CD4-positive, alpha-beta T cell treated with Interferon gamma for 1 hour (primary cell): ENCODE measurements at regions not wholly inside any gene's neighbourhood (a gene's known extent, or its start where the extent isn't known, plus 50 kb on each side); places are given as distances from the start of the nearest gene placed in this dataset.
"Not testable (repeated sequence)": the region's sequence is repeated elsewhere in the genome, so short reads cannot be mapped to it uniquely, and the experiment has no call there.

Experiments used
- DNase-seq: peaks from one replicate; pipeline ENCODE4 v3.0.0-alpha.2; 2020

- no peak for DNase-seq
Observed at GRCh38 chrX:65879977-65880799, 159.7 kb downstream of the VSIG4 start.

GRCh38 chrX:65878456-65878855, 161.4 kb downstream of the VSIG4 start:
- DNase-seq, result no peak

- DNase-seq, result no peak
Observed at GRCh38 chrX:65877953-65878352, 161.9 kb downstream of the VSIG4 start.

GRCh38 chrX:65875614-65876013, 164.3 kb downstream of the VSIG4 start:
- not testable (repeated sequence) for DNase-seq

GRCh38 chrX:65874765-65875164, 165.1 kb downstream of the VSIG4 start:
- no peak for DNase-seq

DNA sequence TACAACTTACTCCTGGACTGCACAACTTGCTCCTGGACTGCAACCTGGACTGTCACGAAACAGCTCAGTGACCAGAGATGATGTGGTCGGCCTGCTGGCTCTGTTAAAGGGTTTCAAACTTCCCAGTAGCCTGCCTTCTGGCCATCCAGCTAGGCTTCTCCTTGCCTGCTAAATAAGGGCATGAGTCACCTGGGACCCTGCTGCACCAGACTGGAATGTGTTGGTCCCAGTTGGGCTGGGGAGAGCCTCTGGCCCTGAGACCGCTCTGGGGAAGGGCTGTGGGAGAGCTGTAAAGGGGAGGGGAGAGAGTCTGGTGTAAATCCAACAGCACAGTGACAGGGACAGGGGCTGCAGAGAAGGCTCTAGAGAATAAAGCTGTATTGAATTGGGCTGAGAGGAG, 165.8 kb downstream of the VSIG4 start:
- no peak for DNase-seq

DNA sequence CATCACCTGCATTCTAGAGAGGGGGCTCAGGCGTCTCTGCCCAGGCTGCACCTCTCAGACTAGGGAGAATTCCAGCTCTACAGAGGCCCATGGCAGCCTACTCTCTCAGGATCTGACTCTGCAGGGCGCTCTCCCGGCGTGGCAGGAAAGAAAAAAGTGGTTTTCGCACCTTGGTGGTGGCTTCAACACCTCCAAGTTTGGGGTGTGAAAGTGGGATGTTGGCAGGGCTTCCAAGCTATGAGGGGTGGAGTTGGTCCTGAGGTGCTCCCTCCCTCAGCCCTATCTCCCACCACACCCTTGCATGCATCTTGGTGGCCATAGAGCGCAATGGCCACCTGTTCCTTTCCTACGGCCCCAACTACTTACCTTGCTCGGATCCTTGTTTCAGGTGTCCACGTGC, 166.5 kb downstream of the VSIG4 start:
- DNase-seq, result no peak

DNA sequence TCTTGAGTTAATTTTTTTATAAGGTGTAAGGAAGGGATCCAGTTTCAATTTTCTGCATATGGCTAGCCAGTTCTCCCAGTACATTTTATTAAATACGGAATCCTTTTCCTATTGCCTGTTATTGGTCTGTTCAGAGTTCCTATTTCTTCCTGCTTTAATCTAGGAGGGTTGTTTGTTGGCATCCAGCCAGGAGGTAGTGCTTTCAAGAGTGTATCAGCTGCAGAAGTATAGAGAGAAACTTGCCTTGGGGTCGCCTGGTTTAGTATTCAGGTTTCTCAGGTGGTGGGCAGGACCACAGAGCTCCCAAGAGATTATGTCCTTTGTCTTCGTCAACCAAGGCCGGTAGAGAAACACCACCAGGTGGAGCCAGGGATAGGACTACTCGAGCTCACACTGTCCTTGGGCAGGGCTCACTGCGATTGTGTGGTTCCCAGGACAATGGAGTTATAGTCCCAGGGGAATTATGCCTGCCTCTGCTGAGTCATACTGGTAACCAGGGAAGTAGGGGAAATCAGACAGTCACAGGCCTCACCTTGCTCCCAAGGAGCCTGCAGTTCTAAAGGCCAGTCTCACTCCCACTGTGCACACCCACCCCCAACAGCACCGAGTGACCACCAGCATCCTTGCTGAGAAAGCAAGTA, 168.1 kb downstream of the VSIG4 start:
- DNase-seq, result peak; percentile 11

GRCh38 chrX:65870544-65870943, 169.3 kb downstream of the VSIG4 start:
- DNase-seq, result not testable (repeated sequence)

DNA sequence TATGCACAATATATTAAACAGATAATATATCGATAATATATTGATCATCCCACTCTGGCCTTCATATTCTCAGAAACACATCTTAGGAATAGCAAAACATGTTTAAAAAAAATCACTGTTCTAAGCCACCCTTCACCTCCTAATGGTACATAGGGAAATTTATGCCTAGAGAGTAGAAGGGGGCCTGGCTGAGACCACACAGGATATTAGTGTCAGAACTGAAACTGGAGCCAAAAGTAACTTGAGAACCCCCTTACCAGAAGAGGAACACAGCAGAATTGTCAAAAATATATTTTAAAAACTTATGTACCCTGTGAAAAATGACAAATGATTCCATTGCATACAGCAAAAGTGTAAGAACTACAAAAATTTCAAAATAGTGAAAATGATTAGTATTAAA, 173.1 kb downstream of the VSIG4 start:
- DNase-seq, result no peak

- DNase-seq, result no peak
Observed at GRCh38 chrX:65866146-65866545, 173.7 kb downstream of the VSIG4 start.

DNA sequence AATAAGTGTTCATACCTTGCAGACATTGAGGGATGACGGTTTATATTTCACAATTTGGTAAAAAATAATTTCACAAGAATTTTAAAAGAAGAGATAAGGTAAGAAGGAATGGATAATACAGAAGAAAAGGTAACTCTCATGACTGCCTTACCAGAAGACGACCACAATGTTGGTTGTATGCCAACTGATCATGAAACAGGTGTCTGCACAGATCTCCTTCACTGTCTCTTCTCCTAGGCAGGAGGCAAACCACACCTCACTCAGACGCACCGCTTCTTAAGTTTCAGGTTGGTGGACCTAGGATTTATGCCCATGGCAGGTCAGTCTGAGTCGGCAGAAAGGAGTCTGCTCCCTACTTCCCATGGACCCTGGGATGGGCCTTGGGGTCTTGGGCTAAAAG, 177.2 kb downstream of the VSIG4 start:
- no peak for DNase-seq

- no peak for DNase-seq
Observed at GRCh38 chrX:65859299-65859698, 180.6 kb downstream of the VSIG4 start.

GRCh38 chrX:65854437-65854836, 185.4 kb downstream of the VSIG4 start:
- not testable (repeated sequence) for DNase-seq

DNA sequence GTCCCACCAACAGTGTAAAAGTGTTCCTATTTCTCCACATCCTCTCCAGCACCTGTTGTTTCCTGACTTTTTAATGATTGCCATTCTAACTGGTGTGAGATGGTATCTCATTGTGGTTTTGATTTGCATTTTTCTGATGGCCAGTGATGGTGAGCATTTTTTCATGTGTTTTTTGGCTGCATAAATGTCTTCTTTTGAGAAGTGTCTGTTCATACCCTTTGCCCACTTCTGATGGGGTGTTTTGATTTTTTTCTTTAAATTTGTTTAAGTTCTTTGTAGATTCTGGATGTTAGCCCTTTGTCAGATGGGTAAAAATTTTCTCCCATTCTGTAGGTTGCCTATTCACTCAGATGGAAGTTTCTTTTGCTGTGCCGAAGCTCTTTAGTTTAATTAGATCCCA, 183.9 kb downstream of the MSN start:
- DNase-seq, result not testable (repeated sequence)

- not testable (repeated sequence) for DNase-seq
Observed at GRCh38 chrX:65850821-65851220, 183.4 kb downstream of the MSN start.

DNA sequence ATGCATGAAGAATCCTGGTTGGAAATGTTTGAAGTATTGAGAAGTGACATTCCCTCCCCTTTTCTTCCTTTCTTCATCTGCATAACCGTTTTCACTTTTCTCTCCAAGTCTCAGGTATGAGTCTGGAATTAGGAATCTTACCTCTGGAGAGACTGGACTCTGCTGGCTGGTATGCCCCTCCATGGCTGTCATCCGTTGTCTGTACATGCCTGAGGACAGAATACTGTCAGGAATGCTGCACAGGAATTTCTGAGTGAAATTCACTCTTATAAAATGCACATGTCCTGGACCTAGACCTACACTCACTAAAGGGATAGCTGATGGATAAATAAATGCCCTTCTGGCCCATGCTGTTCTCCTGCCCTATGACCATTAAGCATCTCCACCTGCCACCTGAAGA, 179.5 kb downstream of the MSN start:
- no peak for DNase-seq

DNA sequence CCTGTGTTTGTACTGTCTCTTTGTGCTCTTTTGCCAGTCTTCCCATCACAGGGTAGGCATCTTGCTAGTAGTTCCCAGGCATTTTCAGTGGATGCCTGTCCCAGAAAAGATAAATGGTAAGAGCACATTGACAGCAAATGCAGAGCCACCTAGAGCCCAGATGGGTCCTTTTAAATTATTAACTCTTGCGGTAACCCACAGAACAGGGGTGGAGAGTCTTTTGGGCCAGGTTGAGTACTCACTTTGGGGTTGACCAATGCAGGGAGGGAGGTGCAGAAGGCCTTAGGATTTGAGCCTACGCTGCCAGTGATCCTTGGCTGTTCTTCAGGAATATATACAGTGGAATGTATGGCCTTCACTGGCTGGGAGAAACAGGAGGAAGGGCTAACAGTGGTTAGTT, 173.8 kb downstream of the MSN start:
- DNase-seq, result no peak

DNA sequence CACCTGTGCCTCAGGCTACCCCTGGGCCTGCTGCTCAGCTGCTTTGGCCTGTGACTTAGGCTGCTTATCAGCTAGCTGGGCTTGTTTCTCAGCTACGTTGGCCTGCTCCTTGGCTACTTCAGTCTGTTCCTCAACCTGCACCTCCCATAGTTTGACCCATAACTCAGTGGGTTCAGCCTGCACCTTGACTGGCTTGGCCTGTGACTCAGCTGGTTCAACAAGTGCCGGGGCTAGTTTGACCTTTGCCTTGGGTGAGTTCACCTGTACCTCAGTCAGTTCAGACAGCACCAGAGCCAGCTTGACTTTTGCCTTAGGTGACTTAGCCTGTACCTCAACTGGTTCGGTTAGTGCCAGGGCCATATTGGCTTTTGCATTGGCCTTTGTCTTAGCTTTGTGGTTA, 171.2 kb downstream of the MSN start:
- DNase-seq, result no peak

GRCh38 chrX:65837875-65838549, 170.6 kb downstream of the MSN start:
- no peak for DNase-seq

DNA sequence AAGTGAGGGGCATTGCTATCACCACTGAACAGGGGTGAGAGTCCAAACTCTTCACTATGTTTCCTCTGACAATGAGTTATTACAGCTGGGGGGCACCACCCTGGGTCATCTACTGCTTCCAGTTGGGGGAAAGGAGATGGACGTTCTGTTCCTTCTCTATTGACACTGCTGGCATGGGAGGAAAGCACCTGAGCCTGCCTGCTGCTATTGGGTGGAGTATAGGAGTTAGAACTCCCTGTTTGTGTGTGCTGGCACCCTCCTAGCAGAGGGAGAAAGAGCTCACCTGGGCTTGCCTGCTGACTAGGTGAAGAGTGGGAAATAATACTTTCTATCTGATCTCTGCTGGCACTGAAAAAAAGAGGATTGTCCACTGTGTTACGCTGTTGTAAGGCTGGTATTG, 163.8 kb downstream of the MSN start:
- DNase-seq, result no peak

- no peak for DNase-seq
Observed at GRCh38 chrX:65828599-65828998, 161.1 kb downstream of the MSN start.

DNA sequence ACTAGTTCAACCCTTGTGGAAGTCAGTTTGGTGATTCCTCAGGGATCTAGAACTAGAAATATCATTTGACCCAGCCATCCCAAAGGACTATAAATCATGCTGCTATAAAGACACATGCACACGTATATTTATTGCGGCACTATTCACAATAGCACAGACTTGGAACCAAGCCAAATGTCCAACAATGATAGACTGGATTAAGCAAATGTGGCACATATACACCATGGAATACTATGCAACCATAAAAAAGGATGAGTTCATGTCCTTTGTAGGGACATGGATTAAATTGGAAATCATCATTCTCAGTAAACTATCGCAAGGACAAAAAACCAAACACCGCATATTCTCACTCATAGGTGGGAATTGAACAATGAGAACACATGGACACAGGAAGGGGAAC, 157.8 kb downstream of the MSN start:
- not testable (repeated sequence) for DNase-seq
